HuH-7 (cell line): ENCODE measurements at regions not wholly inside any gene's neighbourhood (a gene's known extent, or its start where the extent isn't known, plus 50 kb on each side); places are given as distances from the start of the nearest gene placed in this dataset.

Source experiments
- DNase-seq: peaks from one replicate; pipeline ENCODE4 v3.0.0; 2011; ENCODE audit warnings: low spot score

- no peak for DNase-seq
Measured at GRCh38 chr13:109977212-109977968, 191.0 kb upstream of the IRS2 start.

- no peak for DNase-seq
Measured at GRCh38 chr13:109976206-109976997, 190.0 kb upstream of the IRS2 start.

- DNase-seq = no peak
Measured at GRCh38 chr13:109974354-109974753, 188.0 kb upstream of the IRS2 start.

GRCh38 chr13:109973279-109973678 lies 186.9 kb upstream of the IRS2 start:
- DNase-seq = no peak

- no peak for DNase-seq
Measured at GRCh38 chr13:109971456-109972090, 185.2 kb upstream of the IRS2 start.

- no peak for DNase-seq
Measured at GRCh38 chr13:109971006-109971405, 184.6 kb upstream of the IRS2 start.

- no peak for DNase-seq
Measured at GRCh38 chr13:109968876-109969577, 182.6 kb upstream of the IRS2 start.

GRCh38 chr13:109963960-109964563 lies 177.7 kb upstream of the IRS2 start:
- no peak for DNase-seq

GRCh38 chr13:109963384-109963783 lies 177.0 kb upstream of the IRS2 start:
- no peak for DNase-seq

GRCh38 chr13:109959903-109960302 lies 173.5 kb upstream of the IRS2 start:
- DNase-seq = no peak

- no peak for DNase-seq
Measured at GRCh38 chr13:109957875-109958274, 171.5 kb upstream of the IRS2 start.

- no peak for DNase-seq
Measured at GRCh38 chr13:109955598-109955997, 169.2 kb upstream of the IRS2 start.

- no peak for DNase-seq
Measured at GRCh38 chr13:109954441-109954840, 168.1 kb upstream of the IRS2 start.

- DNase-seq = no peak
Measured at GRCh38 chr13:109951491-109951890, 165.1 kb upstream of the IRS2 start.

- DNase-seq = no peak
Measured at GRCh38 chr13:109949397-109949796, 163.0 kb upstream of the IRS2 start.

- DNase-seq = no peak
Measured at GRCh38 chr13:109947006-109947405, 160.6 kb upstream of the IRS2 start.

GRCh38 chr13:109945206-109945960 lies 159.0 kb upstream of the IRS2 start:
- no peak for DNase-seq

- DNase-seq = no peak
Measured at GRCh38 chr13:109941951-109942350, 155.6 kb upstream of the IRS2 start.

- no peak for DNase-seq
Measured at GRCh38 chr13:109941221-109941620, 154.8 kb upstream of the IRS2 start.

- no peak for DNase-seq
Measured at GRCh38 chr13:109940637-109941036, 154.3 kb upstream of the IRS2 start.

GRCh38 chr13:109939838-109940237 lies 153.5 kb upstream of the IRS2 start:
- no peak for DNase-seq
